HepG2 (cell line): ENCODE measurements at regions not wholly inside any gene's neighbourhood (a gene's known extent, or its start where the extent isn't known, plus 50 kb on each side); places are given as distances from the start of the nearest gene placed in this dataset.

Source experiments
- ATAC-seq: fragments of 200-7000 bp; cut with Tn5 transposase; 3 replicates; pipeline ENCODE4 v1.9.1; 2020; ENCODE audit warnings: mild to moderate bottlenecking, moderate library complexity
- BruUV-seq: library from RNA; stranded (reverse); fragments of 400-500 nt; replicated peaks from 2 replicates; lab custom pipeline; 2021; lab: Mats Ljungman, UMichigan
- CTCF ChIA-PET: fragments of 300-600 bp; formaldehyde crosslinking; extraction: SDS; loops from one replicate; lab custom pipeline; 2021; ENCODE audit warnings: low total read pairs, inconsistent platforms, low intra/inter-chr PET ratio; lab: Yijun Ruan, JAX
- POLR2A ChIA-PET: fragments of 350-600 bp; sonication (Branson Sonifier 250); formaldehyde crosslinking; loops from one replicate; lab custom pipeline; 2020; ENCODE audit warnings: antibody characterized with exemption, inconsistent platforms; lab: Yijun Ruan, JAX
- DNase-seq: peaks from one replicate; pipeline ENCODE4 v3.0.0-alpha.2; 2015; ENCODE audit warnings: low spot score
- FAIRE-seq: peaks from 3 replicates; lab custom pipeline; 2011; peaks lifted over from hg19 to GRCh38; lab: Jason Lieb, UNC
- H2AFZ ChIP-seq: one replicate; pipeline ENCODE4 v1.6.1; 2011; ENCODE audit warnings: low read length, inconsistent platforms
- H3K27ac ChIP-seq: fragments of 300-600 bp; 3 replicates; pipeline ENCODE4 v1.8.0; 2011; ENCODE audit warnings: mixed run types, mild to moderate bottlenecking, mixed read lengths, low read length, inconsistent platforms; ENCODE audit not compliant: insufficient read depth; ENCODE audit errors: extremely low read length
- H3K27me3 ChIP-seq, 2 experiments: fragments of 200-600 bp in 1 of 2; 2 replicates in 1 of 2; 3 replicates in 1 of 2; pipeline versions ENCODE4 v1.6.0 to v1.8.0; 2011; ENCODE audit warnings: low read length in 2 of 2, mild to moderate bottlenecking in 2 of 2, moderate library complexity in 2 of 2, inconsistent platforms in 1 of 2; ENCODE audit not compliant: insufficient read depth in 2 of 2, control insufficient read depth in 1 of 2
- H3K36me3 ChIP-seq, 2 experiments: fragments of 200-600 bp in 1 of 2; replicated peaks in 1 of 2; 2 replicates in 1 of 2; 3 replicates in 1 of 2; pipeline versions ENCODE4 v1.5.1 to v1.8.0; 2011; ENCODE audit warnings: low read length in 2 of 2, inconsistent platforms in 1 of 2; ENCODE audit not compliant: insufficient read depth in 2 of 2, control insufficient read depth in 1 of 2
- H3K4me1 ChIP-seq: 2 replicates; pipeline ENCODE4 v1.5.1; 2012; ENCODE audit warnings: low read length, inconsistent platforms; ENCODE audit not compliant: insufficient read depth
- H3K4me2 ChIP-seq: 2 replicates; pipeline ENCODE4 v1.6.0; 2011; ENCODE audit warnings: low read depth, low read length, inconsistent platforms
- H3K4me3 ChIP-seq, 3 experiments: fragments of 200-600 bp in 1 of 3; sonication (generic), shearing (Covaris generic) in 1 of 3; replicated peaks in 1 of 3; 2 replicates each; pipeline ENCODE4 v1.5.1; 2011 to 2016; ENCODE audit warnings: low read length in 3 of 3, inconsistent platforms in 2 of 3, low read depth in 2 of 3, mild to moderate bottlenecking in 2 of 3, control low read depth in 1 of 3, mixed read lengths in 1 of 3; ENCODE audit not compliant: insufficient read depth in 1 of 3
- H3K79me2 ChIP-seq: one replicate; pipeline ENCODE4 v1.6.1; 2011; ENCODE audit warnings: low read length, inconsistent platforms; ENCODE audit not compliant: insufficient read depth
- H3K9ac ChIP-seq: 2 replicates; pipeline ENCODE4 v1.6.0; 2011; ENCODE audit warnings: mild to moderate bottlenecking, low read depth, low read length, inconsistent platforms; ENCODE audit not compliant: insufficient read depth
- H3K9me3 ChIP-seq: 2 replicates; pipeline ENCODE4 v1.5.1; 2012; ENCODE audit warnings: mild to moderate bottlenecking, low read length
- H4K20me1 ChIP-seq: 2 replicates; pipeline ENCODE4 v1.6.0; 2011; ENCODE audit warnings: inconsistent platforms, mild to moderate bottlenecking, low read length, moderate library complexity; ENCODE audit not compliant: insufficient read depth
- CBX1 ChIP-seq: IDR thresholded peaks from one replicate; pipeline ENCODE4 v1.6.1; 2016; ENCODE audit warnings: antibody characterized with exemption, low read depth
- EED ChIP-seq: sonication (generic); formaldehyde crosslinking; IDR thresholded peaks from 2 replicates; pipeline ENCODE4 v1.5.0; 2020; ENCODE audit warnings: mild to moderate bottlenecking, missing genetic modification reagents
- ELF4 ChIP-seq: sonication (generic); formaldehyde crosslinking; IDR thresholded peaks from 2 replicates; pipeline ENCODE4 v1.5.0; 2020; ENCODE audit warnings: missing genetic modification reagents, mild to moderate bottlenecking, moderate library complexity, borderline replicate concordance
- HMGXB3 ChIP-seq: sonication (generic); formaldehyde crosslinking; IDR thresholded peaks from 2 replicates; pipeline ENCODE4 v1.4.0; 2020; ENCODE audit warnings: missing genetic modification reagents, borderline replicate concordance
- JUN ChIP-seq: sonication (generic); formaldehyde crosslinking; IDR thresholded peaks from 2 replicates; pipeline ENCODE4 v1.4.0; 2020; ENCODE audit warnings: mild to moderate bottlenecking, missing genetic modification reagents
- KAT2B ChIP-seq: fragments of 150-350 bp; IDR thresholded peaks from 2 replicates; pipeline ENCODE4 v1.6.1; 2014; ENCODE audit warnings: low read depth, low read length, borderline replicate concordance
- MYNN ChIP-seq: sonication (generic); formaldehyde crosslinking; IDR thresholded peaks from 2 replicates; pipeline ENCODE4 v1.4.0; 2020; ENCODE audit warnings: mild to moderate bottlenecking, low read depth, missing genetic modification reagents
- NCOA1 ChIP-seq: sonication (generic); formaldehyde crosslinking; IDR thresholded peaks from 2 replicates; pipeline ENCODE4 v1.9.0; 2021; ENCODE audit warnings: missing genetic modification reagents
- TAF15 ChIP-seq: fragments of 200-400 bp; formaldehyde crosslinking; IDR thresholded peaks from one replicate; pipeline ENCODE4 v1.6.1; 2018; ENCODE audit warnings: mild to moderate bottlenecking, low read depth, low read length; ENCODE audit not compliant: poor library complexity, severe bottlenecking
- ZBTB1 ChIP-seq: sonication (generic); formaldehyde crosslinking; IDR thresholded peaks from 2 replicates; pipeline ENCODE4 v1.4.0; 2020; ENCODE audit warnings: missing genetic modification reagents, borderline replicate concordance
- ZNF180 ChIP-seq: sonication (generic); formaldehyde crosslinking; IDR thresholded peaks from 2 replicates; pipeline ENCODE4 v1.4.0; 2020; ENCODE audit warnings: low read depth, missing genetic modification reagents, borderline replicate concordance
- ZNF234 ChIP-seq: sonication (generic); formaldehyde crosslinking; conservative IDR thresholded peaks from 2 replicates; pipeline ENCODE4 v1.5.1; 2020; ENCODE audit warnings: mild to moderate bottlenecking, missing genetic modification reagents
- ZNF329 ChIP-seq: sonication (generic); formaldehyde crosslinking; IDR thresholded peaks from 2 replicates; pipeline ENCODE4 v1.9.0; 2021; ENCODE audit warnings: low read depth, mild to moderate bottlenecking, missing genetic modification reagents
- ZNF549 ChIP-seq: sonication (generic); formaldehyde crosslinking; IDR thresholded peaks from 2 replicates; pipeline ENCODE4 v1.5.0; 2020; ENCODE audit warnings: missing genetic modification reagents
- ZNF724P ChIP-seq: sonication (generic); formaldehyde crosslinking; IDR thresholded peaks from 2 replicates; pipeline ENCODE4 v1.8.0; 2022; ENCODE audit warnings: missing genetic modification reagents, borderline replicate concordance
- ZSCAN12 ChIP-seq: sonication (generic); formaldehyde crosslinking; IDR thresholded peaks from 2 replicates; pipeline ENCODE4 v1.9.0; 2021; ENCODE audit warnings: mild to moderate bottlenecking, missing genetic modification reagents
- WGBS: methylation state at CpG from one replicate; pipeline ENCODE4 v1.1.6; 2017; ENCODE audit warnings: low lambda C conversion rate; 5-methylcytosine and 5-hydroxymethylcytosine counted together
- in situ Hi-C: cut with HindIII; loops from 2 replicates; pipeline ENCODE4 v1.10.0; 2017; ENCODE audit warnings: low pct_unique_long_range_greater_than_20kb; ENCODE audit not compliant: extremely low pct_ligation_motif_present
- intact Hi-C: fragments of 100-400 bp; cut with micrococcal nuclease; formaldehyde crosslinking; loops from one replicate; pipeline ENCODE4 v1.10.0; 2022; ENCODE audit not compliant: unreplicated experiment
- TF ChIP-seq, protein P1 (sequence below): sonication (generic); formaldehyde crosslinking; IDR thresholded peaks from 2 replicates; pipeline ENCODE4 v1.5.0; 2020; ENCODE audit warnings: mild to moderate bottlenecking, missing genetic modification reagents, borderline replicate concordance

DNA sequence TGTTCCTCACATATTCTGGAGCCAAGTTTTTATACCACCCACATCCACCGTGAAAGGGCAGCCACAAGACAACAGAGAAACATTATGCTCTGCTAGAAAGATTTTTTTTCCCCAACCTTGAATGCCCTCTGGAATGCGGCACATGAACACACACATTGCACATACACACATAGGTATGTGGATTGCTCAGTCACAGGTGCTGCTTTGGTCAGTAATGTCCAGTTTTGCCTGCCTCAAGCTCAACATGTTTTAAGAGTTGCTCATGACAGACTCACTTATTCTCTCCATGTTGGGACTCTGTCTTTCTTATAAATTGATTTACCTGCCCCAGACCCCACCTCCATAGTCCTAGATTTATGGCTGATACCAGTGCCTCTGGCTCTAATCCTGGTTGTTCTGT lies 138.0 kb upstream of the ASTN2 start (continued):
- TF ChIP-seq ZNF549 (no peak), ZNF234 (CRISPR knock-in tag) (no peak), JUN (CRISPR knock-in tag) (no peak), ELF4 (no peak), ZSCAN12 (CRISPR knock-in tag) (no peak), ZNF180 (CRISPR knock-in tag) (no peak)

- H3K36me3 ChIP-seq, result no peaks in the 10 kb centered on the region
- DNase-seq (no peak), ATAC-seq (no peak), FAIRE-seq (no peak)
- H2AFZ ChIP-seq, result no peak overlapping the region
- BruUV-seq, result no TSS peak
- no peak overlapping the region for H3K9ac ChIP-seq
- no peak overlapping the region for H3K27ac ChIP-seq
- H3K27me3 ChIP-seq, result peaks cover 0 to 1% of the 10 kb centered on the region in 2 experiments; a peak in 2 of 5 replicates
- in situ Hi-C loops, result loop anchor here (5.0 kb wide), 1 partner anchor 64 kb away; no protein-coding TSS in a partner anchor
- H4K20me1 ChIP-seq, result no peaks in the 10 kb centered on the region
- no peaks in the 10 kb centered on the region for H3K79me2 ChIP-seq
- ChIA-PET CTCF (no interaction called here), POLR2A (no interaction called here)
- WGBS, result 10% methylated on average over 2 of the region's 2 CpGs
- peaks cover 4% of the 10 kb centered on the region; the same call in 1 of the 2 replicates for H3K4me1 ChIP-seq
- H3K9me3 ChIP-seq, result no peaks in the 10 kb centered on the region
- H3K4me3 ChIP-seq, result no peak overlapping the region
- H3K4me2 ChIP-seq, result no peak overlapping the region
- intact Hi-C loops, result no loop called here
- TF ChIP-seq CBX1 (no peak), KAT2B (no peak), ZNF329 (CRISPR knock-in tag) (no peak), HMGXB3 (CRISPR knock-in tag) (no peak), EED (CRISPR knock-in tag) (no peak), TAF15 (no peak), ZNF724P (CRISPR knock-in tag) (no peak), ZBTB1 (CRISPR knock-in tag) (no peak), NCOA1 (CRISPR knock-in tag) (no peak), MYNN (no peak)
- TF ChIP-seq, protein P1, sequence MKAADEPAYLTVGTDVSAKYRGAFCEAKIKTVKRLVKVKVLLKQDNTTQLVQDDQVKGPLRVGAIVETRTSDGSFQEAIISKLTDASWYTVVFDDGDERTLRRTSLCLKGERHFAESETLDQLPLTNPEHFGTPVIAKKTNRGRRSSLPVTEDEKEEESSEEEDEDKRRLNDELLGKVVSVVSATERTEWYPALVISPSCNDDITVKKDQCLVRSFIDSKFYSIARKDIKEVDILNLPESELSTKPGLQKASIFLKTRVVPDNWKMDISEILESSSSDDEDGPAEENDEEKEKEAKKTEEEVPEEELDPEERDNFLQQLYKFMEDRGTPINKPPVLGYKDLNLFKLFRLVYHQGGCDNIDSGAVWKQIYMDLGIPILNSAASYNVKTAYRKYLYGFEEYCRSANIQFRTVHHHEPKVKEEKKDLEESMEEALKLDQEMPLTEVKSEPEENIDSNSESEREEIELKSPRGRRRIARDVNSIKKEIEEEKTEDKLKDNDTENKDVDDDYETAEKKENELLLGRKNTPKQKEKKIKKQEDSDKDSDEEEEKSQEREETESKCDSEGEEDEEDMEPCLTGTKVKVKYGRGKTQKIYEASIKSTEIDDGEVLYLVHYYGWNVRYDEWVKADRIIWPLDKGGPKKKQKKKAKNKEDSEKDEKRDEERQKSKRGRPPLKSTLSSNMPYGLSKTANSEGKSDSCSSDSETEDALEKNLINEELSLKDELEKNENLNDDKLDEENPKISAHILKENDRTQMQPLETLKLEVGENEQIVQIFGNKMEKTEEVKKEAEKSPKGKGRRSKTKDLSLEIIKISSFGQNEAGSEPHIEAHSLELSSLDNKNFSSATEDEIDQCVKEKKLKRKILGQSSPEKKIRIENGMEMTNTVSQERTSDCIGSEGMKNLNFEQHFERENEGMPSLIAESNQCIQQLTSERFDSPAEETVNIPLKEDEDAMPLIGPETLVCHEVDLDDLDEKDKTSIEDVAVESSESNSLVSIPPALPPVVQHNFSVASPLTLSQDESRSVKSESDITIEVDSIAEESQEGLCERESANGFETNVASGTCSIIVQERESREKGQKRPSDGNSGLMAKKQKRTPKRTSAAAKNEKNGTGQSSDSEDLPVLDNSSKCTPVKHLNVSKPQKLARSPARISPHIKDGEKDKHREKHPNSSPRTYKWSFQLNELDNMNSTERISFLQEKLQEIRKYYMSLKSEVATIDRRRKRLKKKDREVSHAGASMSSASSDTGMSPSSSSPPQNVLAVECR (CRISPR knock-in tag), result no peak
Observed at GRCh38 chr9:117551171-117551570, 136.3 kb upstream of the ASTN2 start.
